SU-DHL-6 (cell line): ENCODE measurements at regions not wholly inside any gene's neighbourhood (a gene's known extent, or its start where the extent isn't known, plus 50 kb on each side); places are given as distances from the start of the nearest gene placed in this dataset.

Source experiments
- H2AFZ ChIP-seq: fragments of 200-600 bp; sonication (generic); 2 replicates; pipeline ENCODE4 v1.6.1; 2014; ENCODE audit warnings: low read depth, mild to moderate bottlenecking, moderate library complexity, mixed read lengths, antibody characterized with exemption, low read length; ENCODE audit not compliant: severe bottlenecking
- H3F3A ChIP-seq: fragments of 200-600 bp; shearing (Covaris generic); 2 replicates; pipeline ENCODE4 v1.6.0; 2016; ENCODE audit warnings: antibody characterized with exemption, mild to moderate bottlenecking; ENCODE audit not compliant: insufficient read depth
- H3K27ac ChIP-seq: fragments of 200-600 bp; sonication (generic); 2 replicates; pipeline ENCODE4 v1.5.1; 2016; ENCODE audit warnings: low read depth, mild to moderate bottlenecking, low read length, moderate library complexity, mixed read lengths
- H3K27me3 ChIP-seq: fragments of 200-600 bp; sonication (generic), shearing (Covaris generic); 2 replicates; pipeline ENCODE4 v1.6.0; 2014; ENCODE audit warnings: mild to moderate bottlenecking, low read length
- H3K36me3 ChIP-seq: fragments of 200-600 bp; sonication (generic); 2 replicates; pipeline ENCODE4 v1.6.1; 2014; ENCODE audit warnings: mild to moderate bottlenecking, low read length, mixed read lengths
- H3K4me2 ChIP-seq: fragments of 300-600, 200-600 bp; shearing (Covaris generic), sonication (generic); 2 replicates; pipeline ENCODE4 v1.6.0; 2014; ENCODE audit warnings: low read length, low read depth, mild to moderate bottlenecking; ENCODE audit not compliant: poor library complexity, severe bottlenecking
- H3K4me3 ChIP-seq: fragments of 200-600 bp; sonication (generic); 2 replicates; pipeline ENCODE4 v1.5.1; 2014; ENCODE audit warnings: antibody characterized with exemption, low read length, mild to moderate bottlenecking, mixed read lengths; ENCODE audit not compliant: insufficient read depth, poor library complexity, severe bottlenecking
- H3K79me2 ChIP-seq: fragments of 200-600 bp; sonication (generic); 2 replicates; pipeline ENCODE4 v1.6.1; 2014; ENCODE audit warnings: mild to moderate bottlenecking, low read length, moderate library complexity; ENCODE audit not compliant: insufficient read depth
- H3K9ac ChIP-seq: fragments of 200-600 bp; sonication (generic); 2 replicates; pipeline ENCODE4 v1.7.0; 2014; ENCODE audit warnings: mild to moderate bottlenecking, low read length
- H3K9me2 ChIP-seq: fragments of 200-600 bp; sonication (generic); replicated peaks from 2 replicates; pipeline ENCODE4 v1.6.1; 2014; ENCODE audit warnings: low read length; ENCODE audit not compliant: insufficient read depth
- H3K9me3 ChIP-seq: fragments of 200-600 bp; sonication (generic); 2 replicates; pipeline ENCODE4 v1.6.1; 2014; ENCODE audit warnings: low read length, mixed read lengths; ENCODE audit not compliant: insufficient read depth
- H4K20me1 ChIP-seq: fragments of 200-600 bp; sonication (generic); 2 replicates; pipeline ENCODE4 v1.6.1; 2014; ENCODE audit warnings: low read depth, mild to moderate bottlenecking, antibody characterized with exemption, low read length, moderate library complexity, mixed read lengths
- EZH2phosphoT487 ChIP-seq: fragments of 200-600 bp; sonication (generic), shearing (Covaris generic); conservative IDR thresholded peaks from 2 replicates; pipeline ENCODE4 v1.6.1; 2018; ENCODE audit warnings: mild to moderate bottlenecking, antibody characterized with exemption, low read length, moderate library complexity, mixed read lengths
- TF ChIP-seq, protein P1 (sequence below): fragments of 200-600 bp; sonication (generic); IDR thresholded peaks from one replicate; pipeline ENCODE4 v1.5.1; 2017; ENCODE audit warnings: antibody characterized with exemption, mild to moderate bottlenecking, low read length, moderate library complexity; ENCODE audit not compliant: insufficient read depth, poor library complexity, severe bottlenecking

DNA sequence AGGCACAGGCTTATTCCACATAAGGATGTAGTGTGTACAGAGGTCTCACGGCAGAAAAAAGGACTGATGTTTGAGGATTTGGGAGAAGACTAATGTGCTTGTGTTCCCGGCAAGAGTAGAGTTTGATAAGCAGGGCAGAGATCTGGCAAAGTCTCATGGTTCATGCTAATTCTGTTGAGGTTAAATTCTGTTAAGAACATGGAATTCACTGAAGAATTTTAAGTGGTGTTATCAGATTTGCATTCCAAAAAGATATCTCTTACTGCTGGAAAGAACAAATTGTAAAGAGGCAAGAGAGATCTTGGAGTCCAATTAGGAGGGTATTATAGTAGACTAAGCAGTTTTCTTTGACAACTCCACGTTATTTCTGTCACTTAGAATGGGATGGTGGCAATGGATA is 348.3 kb downstream of the TDRD3 start:
- Histone ChIP-seq H3F3A (no peaks in the 10 kb centered on the region), H3K4me3 (no peak overlapping the region), H3K27me3 (no peaks in the 10 kb centered on the region), H2AFZ (no peak overlapping the region), H3K27ac (no peak overlapping the region), H3K79me2 (no peaks in the 10 kb centered on the region), H3K9me2 (no peaks in the 10 kb centered on the region), H3K9ac (no peak overlapping the region), H3K9me3 (no peaks in the 10 kb centered on the region), H3K36me3 (no peaks in the 10 kb centered on the region), H4K20me1 (no peaks in the 10 kb centered on the region), H3K4me2 (no peak overlapping the region)
- TF ChIP-seq EZH2phosphoT487: no peak
- TF ChIP-seq, protein P1, sequence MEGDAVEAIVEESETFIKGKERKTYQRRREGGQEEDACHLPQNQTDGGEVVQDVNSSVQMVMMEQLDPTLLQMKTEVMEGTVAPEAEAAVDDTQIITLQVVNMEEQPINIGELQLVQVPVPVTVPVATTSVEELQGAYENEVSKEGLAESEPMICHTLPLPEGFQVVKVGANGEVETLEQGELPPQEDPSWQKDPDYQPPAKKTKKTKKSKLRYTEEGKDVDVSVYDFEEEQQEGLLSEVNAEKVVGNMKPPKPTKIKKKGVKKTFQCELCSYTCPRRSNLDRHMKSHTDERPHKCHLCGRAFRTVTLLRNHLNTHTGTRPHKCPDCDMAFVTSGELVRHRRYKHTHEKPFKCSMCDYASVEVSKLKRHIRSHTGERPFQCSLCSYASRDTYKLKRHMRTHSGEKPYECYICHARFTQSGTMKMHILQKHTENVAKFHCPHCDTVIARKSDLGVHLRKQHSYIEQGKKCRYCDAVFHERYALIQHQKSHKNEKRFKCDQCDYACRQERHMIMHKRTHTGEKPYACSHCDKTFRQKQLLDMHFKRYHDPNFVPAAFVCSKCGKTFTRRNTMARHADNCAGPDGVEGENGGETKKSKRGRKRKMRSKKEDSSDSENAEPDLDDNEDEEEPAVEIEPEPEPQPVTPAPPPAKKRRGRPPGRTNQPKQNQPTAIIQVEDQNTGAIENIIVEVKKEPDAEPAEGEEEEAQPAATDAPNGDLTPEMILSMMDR: no peak

DNA sequence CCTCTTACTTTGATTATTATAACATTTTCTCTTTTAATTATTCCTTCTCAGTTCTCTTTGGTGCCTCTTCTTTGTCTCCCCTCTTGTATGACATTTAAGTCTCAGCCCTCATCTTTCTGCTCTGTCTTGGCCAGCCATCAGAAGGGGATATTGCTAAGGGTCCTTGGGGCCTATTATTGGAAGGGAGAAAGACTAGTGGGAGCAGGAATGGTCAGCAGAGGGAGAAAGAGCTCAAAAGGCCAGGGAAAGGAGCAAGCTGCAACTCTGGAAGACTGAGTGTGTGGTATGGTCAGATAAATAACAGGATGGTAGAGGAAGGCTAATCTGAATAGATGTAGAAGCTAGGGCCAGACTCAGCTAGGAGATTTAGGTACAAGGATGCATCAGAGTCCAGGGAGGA is 336.9 kb downstream of the TDRD3 start:
- H3K9me2 ChIP-seq: no peaks in the 10 kb centered on the region
- H3K27me3 ChIP-seq: no peaks in the 10 kb centered on the region
- H2AFZ ChIP-seq: no peak overlapping the region
- no peaks in the 10 kb centered on the region for H3K36me3 ChIP-seq
- no peaks in the 10 kb centered on the region for H3F3A ChIP-seq
- H4K20me1 ChIP-seq: no peaks in the 10 kb centered on the region
- H3K4me3 ChIP-seq: no peak overlapping the region
- no peak overlapping the region for H3K4me2 ChIP-seq
- TF ChIP-seq, protein P1: no peak
- no peak for TF ChIP-seq EZH2phosphoT487
- no peak overlapping the region for H3K27ac ChIP-seq
- no peaks in the 10 kb centered on the region for H3K9me3 ChIP-seq
- H3K79me2 ChIP-seq: no peaks in the 10 kb centered on the region
- H3K9ac ChIP-seq: no peak overlapping the region

DNA sequence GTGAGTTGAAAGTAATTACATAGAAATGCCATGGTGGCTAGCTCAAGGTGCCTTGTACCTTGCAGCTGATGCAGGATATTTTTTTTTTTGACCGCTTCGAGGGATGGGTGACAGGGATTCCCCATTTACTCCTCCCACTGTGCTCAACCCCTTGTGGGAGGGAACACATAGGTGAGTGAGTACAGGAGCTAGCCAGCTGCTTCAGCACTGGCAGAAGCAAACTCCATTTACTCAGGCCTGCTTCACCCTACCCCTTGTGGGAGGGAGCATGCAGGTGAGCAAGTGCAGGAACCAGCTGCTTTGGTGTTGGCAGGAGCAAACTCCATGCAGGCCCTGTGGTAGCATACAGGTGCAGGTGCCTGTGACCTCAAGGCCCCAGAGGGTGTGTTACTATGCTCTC is 330.1 kb downstream of the TDRD3 start:
- H3K36me3 ChIP-seq: no peaks in the 10 kb centered on the region
- no peaks in the 10 kb centered on the region for H3K27me3 ChIP-seq
- no peaks in the 10 kb centered on the region for H3K9me3 ChIP-seq
- no peak overlapping the region for H3K4me2 ChIP-seq
- H3K79me2 ChIP-seq: no peaks in the 10 kb centered on the region
- no peak overlapping the region for H3K9ac ChIP-seq
- H3F3A ChIP-seq: no peaks in the 10 kb centered on the region
- no peak overlapping the region for H3K27ac ChIP-seq
- H3K4me3 ChIP-seq: no peak overlapping the region
- no peak for TF ChIP-seq EZH2phosphoT487
- TF ChIP-seq, protein P1: no peak
- H2AFZ ChIP-seq: no peak overlapping the region
- no peaks in the 10 kb centered on the region for H4K20me1 ChIP-seq
- H3K9me2 ChIP-seq: no peaks in the 10 kb centered on the region

DNA sequence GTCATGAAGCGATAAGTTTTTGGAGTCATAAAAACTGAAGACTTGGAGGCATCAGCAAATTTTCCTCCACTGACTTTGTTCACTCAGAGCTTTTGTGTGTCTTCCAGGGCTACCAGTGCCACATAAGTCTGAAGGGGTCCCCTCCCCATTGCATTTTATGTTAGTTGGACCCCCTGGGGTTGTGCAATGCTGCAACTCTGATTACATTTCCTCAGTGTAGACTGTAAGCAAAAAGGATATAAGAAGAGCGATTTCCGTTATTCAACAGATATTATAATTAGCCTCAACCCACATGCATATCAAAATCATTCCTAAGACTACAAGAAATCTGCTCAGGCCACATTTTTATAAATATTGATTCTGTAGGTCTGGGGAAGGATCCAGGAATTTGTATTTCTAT is 324.0 kb downstream of the TDRD3 start:
- Histone ChIP-seq H3K27ac (no peak overlapping the region), H3F3A (no peaks in the 10 kb centered on the region), H3K9me3 (no peaks in the 10 kb centered on the region), H4K20me1 (no peaks in the 10 kb centered on the region), H3K9ac (no peak overlapping the region), H3K79me2 (no peaks in the 10 kb centered on the region), H3K9me2 (no peaks in the 10 kb centered on the region), H2AFZ (no peak overlapping the region), H3K36me3 (no peaks in the 10 kb centered on the region), H3K27me3 (no peaks in the 10 kb centered on the region), H3K4me3 (no peak overlapping the region), H3K4me2 (no peak overlapping the region)
- no peak for TF ChIP-seq EZH2phosphoT487
- TF ChIP-seq, protein P1: no peak
